Activated T-helper 2 cell treated with anti-CD3 and anti-CD28 coated beads, Interferon-gamma antibody, Interleukin-2, Interleukin-4, amounts not matched to agents 10 μg/mL and 5 μg/mL and 100 μg/mL, durations not matched to agents 14 hours and 24 hours and 36 hours (primary cell): ENCODE measurements at regions not wholly inside any gene's neighbourhood (a gene's known extent, or its start where the extent isn't known, plus 50 kb on each side); places are given as distances from the start of the nearest gene placed in this dataset.
"Not testable (repeated sequence)": the region's sequence is repeated elsewhere in the genome, so short reads cannot be mapped to it uniquely, and the experiment has no call there.

Experiments used
- DNase-seq: peaks from one replicate; pipeline ENCODE4 v3.0.0; 2021; ENCODE audit warnings: low spot score
- H3K27ac Mint-ChIP-seq: one replicate; pipeline ENCODE4 v1.8.0; 2021; ENCODE audit warnings: mixed read lengths
- H3K27me3 Mint-ChIP-seq: one replicate; pipeline ENCODE4 v1.8.0; 2021; ENCODE audit warnings: low read depth, mixed read lengths
- H3K36me3 Mint-ChIP-seq: one replicate; pipeline ENCODE4 v1.8.0; 2021; ENCODE audit warnings: low read depth, mixed read lengths
- H3K4me1 Mint-ChIP-seq: one replicate; pipeline ENCODE4 v1.8.0; 2021; ENCODE audit warnings: low read depth, mixed read lengths
- H3K4me3 Mint-ChIP-seq: one replicate; pipeline ENCODE4 v1.8.0; 2021; ENCODE audit warnings: low read depth, mild to moderate bottlenecking, moderate library complexity, mixed read lengths
- H3K9me3 Mint-ChIP-seq: one replicate; pipeline ENCODE4 v1.8.0; 2021; ENCODE audit warnings: mixed read lengths
- intact Hi-C: fragments of 100-400 bp; cut with micrococcal nuclease; formaldehyde crosslinking; loops from one replicate; pipeline ENCODE4 v1.15.1; 2023

GRCh38 chr5:164302533-164303235 is 797.3 kb downstream of the MAT2B start:
- Mint-ChIP-seq H3K27ac (no peak overlapping the region), H3K4me1 (no peaks in the 10 kb centered on the region), H3K9me3 (peaks cover 4% of the 10 kb centered on the region), H3K27me3 (no peaks in the 10 kb centered on the region), H3K4me3 (no peak overlapping the region), H3K36me3 (no peaks in the 10 kb centered on the region)
- intact Hi-C loops: no loop called here
- no peak for DNase-seq

- H3K36me3 Mint-ChIP-seq: no peaks in the 10 kb centered on the region
- H3K27ac Mint-ChIP-seq: no peak overlapping the region
- no peaks in the 10 kb centered on the region for H3K4me1 Mint-ChIP-seq
- H3K4me3 Mint-ChIP-seq: no peak overlapping the region
- DNase-seq: no peak
- intact Hi-C loops: no loop called here
- peaks cover 4% of the 10 kb centered on the region for H3K9me3 Mint-ChIP-seq
- no peaks in the 10 kb centered on the region for H3K27me3 Mint-ChIP-seq
Measured at GRCh38 chr5:164303646-164304215, 798.3 kb downstream of the MAT2B start.

DNA sequence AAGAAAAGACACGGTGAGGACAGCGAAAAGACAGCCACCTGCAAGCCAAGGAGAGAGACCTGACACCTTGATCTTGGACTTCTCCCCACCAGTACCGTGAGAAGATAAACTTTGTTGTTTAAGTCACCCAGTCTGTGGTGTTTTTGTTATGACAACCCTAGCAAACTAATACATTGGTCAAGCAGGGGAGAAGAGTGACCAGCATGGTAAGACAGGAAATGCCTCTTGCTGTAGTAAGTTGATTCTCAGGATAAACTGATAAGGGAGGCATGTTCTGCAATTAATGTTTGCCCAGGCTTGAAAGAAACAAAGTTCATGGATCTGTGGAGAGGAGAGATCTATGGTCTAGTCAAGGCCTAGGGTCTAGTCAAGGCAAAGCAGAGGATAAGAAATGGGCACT is 801.2 kb downstream of the MAT2B start:
- no peak for DNase-seq
- no peak overlapping the region for H3K4me3 Mint-ChIP-seq
- intact Hi-C loops: no loop called here
- H3K36me3 Mint-ChIP-seq: no peaks in the 10 kb centered on the region
- H3K9me3 Mint-ChIP-seq: peaks cover 4% of the 10 kb centered on the region
- no peaks in the 10 kb centered on the region for H3K4me1 Mint-ChIP-seq
- no peak overlapping the region for H3K27ac Mint-ChIP-seq
- H3K27me3 Mint-ChIP-seq: no peaks in the 10 kb centered on the region

GRCh38 chr5:164312801-164313200 is 807.4 kb downstream of the MAT2B start:
- Mint-ChIP-seq H3K4me3 (no peak overlapping the region), H3K27me3 (no peaks in the 10 kb centered on the region), H3K27ac (no peak overlapping the region), H3K9me3 (no peaks in the 10 kb centered on the region), H3K4me1 (no peaks in the 10 kb centered on the region), H3K36me3 (no peaks in the 10 kb centered on the region)
- no peak for DNase-seq
- intact Hi-C loops: no loop called here

GRCh38 chr5:164317676-164318075 is 812.3 kb downstream of the MAT2B start:
- H3K4me1 Mint-ChIP-seq: no peaks in the 10 kb centered on the region
- peaks cover 5% of the 10 kb centered on the region for H3K9me3 Mint-ChIP-seq
- H3K27ac Mint-ChIP-seq: no peak overlapping the region
- intact Hi-C loops: no loop called here
- no peaks in the 10 kb centered on the region for H3K27me3 Mint-ChIP-seq
- DNase-seq: no peak
- no peaks in the 10 kb centered on the region for H3K36me3 Mint-ChIP-seq
- H3K4me3 Mint-ChIP-seq: no peak overlapping the region

DNA sequence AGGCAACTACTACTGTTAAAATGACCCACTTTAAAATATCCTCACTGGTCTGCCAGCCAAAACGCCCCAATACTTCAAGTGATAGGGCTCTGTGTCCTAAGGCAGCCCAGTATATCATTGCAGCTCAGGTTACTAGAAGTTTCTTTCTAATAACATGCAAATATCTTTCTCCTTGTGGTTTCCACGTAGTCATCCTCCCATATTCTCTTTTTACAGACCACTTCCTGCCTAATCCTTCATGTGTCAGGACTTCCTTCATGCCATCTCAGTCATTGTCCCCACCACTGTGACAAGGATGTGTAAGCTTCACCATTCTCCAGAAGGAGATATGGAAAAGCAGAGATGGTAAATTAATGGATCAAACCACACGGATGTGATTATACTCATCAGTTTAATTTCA is 813.7 kb downstream of the MAT2B start:
- H3K27me3 Mint-ChIP-seq: no peaks in the 10 kb centered on the region
- H3K27ac Mint-ChIP-seq: no peak overlapping the region
- intact Hi-C loops: no loop called here
- H3K4me3 Mint-ChIP-seq: no peak overlapping the region
- H3K9me3 Mint-ChIP-seq: peaks cover 5% of the 10 kb centered on the region
- no peaks in the 10 kb centered on the region for H3K36me3 Mint-ChIP-seq
- no peaks in the 10 kb centered on the region for H3K4me1 Mint-ChIP-seq
- DNase-seq: no peak

- intact Hi-C loops: no loop called here
- Mint-ChIP-seq H3K4me3 (no peak overlapping the region), H3K4me1 (no peaks in the 10 kb centered on the region)
Measured at GRCh38 chr5:164324239-164324638, 818.8 kb downstream of the MAT2B start.

DNA sequence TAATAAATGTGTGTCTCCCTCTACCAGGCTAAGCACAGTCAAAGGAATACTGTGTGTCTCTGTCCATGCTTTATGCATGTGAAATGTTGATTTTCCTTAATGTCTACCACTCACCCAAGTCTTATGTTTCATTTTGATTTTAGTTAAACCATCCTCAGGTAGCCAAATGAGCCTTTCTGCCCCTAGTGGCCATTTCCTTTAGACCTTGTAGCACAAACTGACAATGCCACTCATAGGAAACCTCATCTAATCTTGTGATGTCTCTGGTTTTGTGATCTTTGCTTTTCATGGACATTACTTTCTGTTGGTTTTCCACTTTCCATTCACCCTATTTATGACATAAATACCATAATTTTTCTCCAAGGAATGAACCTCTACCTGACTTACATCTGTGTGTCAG is 820.8 kb downstream of the MAT2B start:
- Mint-ChIP-seq H3K4me1 (no peaks in the 10 kb centered on the region), H3K9me3 (peaks cover 22% of the 10 kb centered on the region), H3K27me3 (no peaks in the 10 kb centered on the region), H3K27ac (no peak overlapping the region), H3K4me3 (no peak overlapping the region), H3K36me3 (no peaks in the 10 kb centered on the region)
- intact Hi-C loops: no loop called here
- DNase-seq: no peak

More at GRCh38 chr5:164324239-164324638, 818.8 kb downstream of the MAT2B start:
- Mint-ChIP-seq H3K27me3 (no peaks in the 10 kb centered on the region), H3K27ac (no peak overlapping the region), H3K36me3 (no peaks in the 10 kb centered on the region), H3K9me3 (peaks cover 27% of the 10 kb centered on the region)
- no peak for DNase-seq

DNA sequence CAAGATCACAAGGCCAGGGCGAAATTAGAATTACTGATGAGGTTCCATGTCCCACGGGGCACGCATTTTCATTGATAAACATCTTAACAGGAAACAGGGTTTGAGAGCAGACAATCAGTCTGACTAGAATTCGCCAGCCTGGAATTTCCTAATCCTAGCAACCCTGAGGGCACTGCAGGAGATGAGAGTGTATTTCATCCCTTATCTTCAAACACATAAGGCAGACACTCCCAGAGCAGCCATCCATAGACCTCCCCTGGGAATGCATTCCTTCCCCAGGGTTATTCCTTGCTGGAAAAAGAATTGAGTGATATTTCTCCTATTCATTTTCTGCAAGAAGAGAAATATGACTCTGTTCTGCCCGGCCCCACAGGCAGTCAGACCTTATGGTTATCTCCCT is 821.7 kb downstream of the MAT2B start:
- not testable (repeated sequence) for H3K27me3 Mint-ChIP-seq

DNA sequence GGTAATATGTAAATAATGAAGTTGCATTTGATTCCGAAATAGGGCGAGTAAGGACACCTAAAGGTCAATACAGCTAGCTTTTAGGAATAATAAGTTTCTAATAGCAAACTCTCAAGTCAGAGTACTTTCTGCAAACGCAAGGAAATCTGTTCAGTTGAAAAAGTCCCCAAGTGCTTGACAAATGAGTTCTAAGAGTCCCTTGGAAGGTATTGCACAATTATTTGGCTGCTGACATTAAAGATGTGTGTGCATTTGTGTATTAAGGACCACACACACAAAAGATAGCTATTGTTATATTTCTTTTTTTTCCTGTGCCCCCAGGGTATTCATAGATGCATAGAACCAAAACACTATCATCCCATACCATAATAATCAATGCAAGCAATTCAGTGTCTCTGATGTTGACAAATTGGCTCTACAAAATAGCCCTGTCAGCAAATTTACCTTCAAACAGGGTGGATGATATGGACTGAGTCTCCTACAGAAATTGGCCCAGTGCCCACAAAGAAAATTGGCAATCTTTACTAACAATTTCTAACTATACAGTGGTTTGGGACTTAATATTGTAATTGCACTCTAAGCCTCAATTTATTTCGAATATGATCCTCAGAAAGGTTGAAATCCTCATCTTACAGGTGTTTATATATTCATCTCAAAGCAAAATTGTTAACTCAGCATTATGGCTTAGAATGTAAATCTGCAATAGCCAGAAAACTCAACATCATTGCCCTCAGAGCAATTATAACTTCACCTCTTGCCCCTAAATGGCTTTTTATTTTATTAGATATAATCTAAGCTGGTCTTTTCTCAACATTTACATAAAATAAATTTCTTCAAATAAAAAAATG is 827.2 kb downstream of the MAT2B start:
- Mint-ChIP-seq H3K4me3 (no peak overlapping the region), H3K9me3 (peaks cover 4% of the 10 kb centered on the region), H3K4me1 (no peaks in the 10 kb centered on the region), H3K27me3 (no peaks in the 10 kb centered on the region), H3K27ac (no peak overlapping the region), H3K36me3 (no peaks in the 10 kb centered on the region)
- no peak for DNase-seq
- intact Hi-C loops: no loop called here

More for the DNA sequence above, 821.7 kb downstream of the MAT2B start:
- H3K4me1 Mint-ChIP-seq, DNase-seq, H3K36me3 Mint-ChIP-seq, H3K27ac Mint-ChIP-seq, intact Hi-C loops, H3K4me3 Mint-ChIP-seq: not testable (repeated sequence)
- peaks cover 22% of the 10 kb centered on the region for H3K9me3 Mint-ChIP-seq

GRCh38 chr5:164335837-164336236 is 830.4 kb downstream of the MAT2B start:
- Mint-ChIP-seq H3K27ac (no peak overlapping the region), H3K27me3 (no peaks in the 10 kb centered on the region), H3K4me3 (no peak overlapping the region), H3K9me3 (peaks cover 3% of the 10 kb centered on the region), H3K36me3 (no peaks in the 10 kb centered on the region), H3K4me1 (no peaks in the 10 kb centered on the region)
- intact Hi-C loops: no loop called here
- DNase-seq: no peak

DNA sequence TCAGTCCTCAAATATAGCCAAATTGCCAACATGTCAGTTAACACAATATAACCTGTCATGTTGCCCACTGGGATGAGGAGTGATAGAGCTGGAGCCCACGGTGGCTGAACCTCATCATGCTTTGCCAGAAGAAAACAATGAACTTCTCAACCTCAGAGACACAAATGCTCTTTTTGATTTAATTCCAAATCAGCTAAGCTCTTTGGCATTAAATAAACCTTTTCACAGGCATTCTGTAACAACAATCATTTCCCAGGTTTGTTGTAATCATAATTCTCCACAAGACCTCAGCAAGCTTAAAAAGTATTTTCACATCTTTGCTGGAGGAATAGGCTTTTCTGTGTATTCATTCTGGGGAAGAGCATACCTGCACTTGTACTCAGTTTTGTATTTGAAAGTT is 830.9 kb downstream of the MAT2B start:
- H3K27me3 Mint-ChIP-seq: no peaks in the 10 kb centered on the region
- intact Hi-C loops: no loop called here
- no peaks in the 10 kb centered on the region for H3K36me3 Mint-ChIP-seq
- no peaks in the 10 kb centered on the region for H3K4me1 Mint-ChIP-seq
- no peak overlapping the region for H3K4me3 Mint-ChIP-seq
- no peak for DNase-seq
- H3K27ac Mint-ChIP-seq: no peak overlapping the region
- peaks cover 3% of the 10 kb centered on the region for H3K9me3 Mint-ChIP-seq

DNA sequence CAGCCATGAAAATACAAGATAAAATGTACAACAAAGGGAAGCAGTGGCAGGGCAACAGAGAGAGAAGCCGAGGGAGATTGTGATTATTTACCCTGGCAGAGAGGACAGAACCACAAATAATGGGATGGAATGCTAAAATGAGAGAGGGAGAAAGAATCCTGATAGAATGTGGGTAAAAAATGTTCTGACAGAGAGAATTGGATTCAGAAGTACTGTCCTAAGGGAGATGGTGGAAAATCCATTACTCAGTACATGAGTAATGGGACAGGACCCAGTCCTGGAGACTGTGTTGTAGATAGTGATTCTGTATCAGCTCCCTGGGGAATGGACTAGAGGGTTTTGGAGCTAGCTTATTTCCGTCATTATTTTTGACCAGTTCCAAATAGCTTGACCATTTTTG is 831.5 kb downstream of the MAT2B start:
- DNase-seq: no peak
- peaks cover 3% of the 10 kb centered on the region for H3K9me3 Mint-ChIP-seq
- H3K4me1 Mint-ChIP-seq: no peaks in the 10 kb centered on the region
- no peak overlapping the region for H3K4me3 Mint-ChIP-seq
- no peaks in the 10 kb centered on the region for H3K27me3 Mint-ChIP-seq
- H3K36me3 Mint-ChIP-seq: no peaks in the 10 kb centered on the region
- intact Hi-C loops: no loop called here
- H3K27ac Mint-ChIP-seq: no peak overlapping the region
